ENCODE measurements at regions not wholly inside any gene's neighbourhood (a gene's known extent, or its start where the extent isn't known, plus 50 kb on each side); places are given as distances from the start of the nearest gene placed in this dataset.

DNA sequence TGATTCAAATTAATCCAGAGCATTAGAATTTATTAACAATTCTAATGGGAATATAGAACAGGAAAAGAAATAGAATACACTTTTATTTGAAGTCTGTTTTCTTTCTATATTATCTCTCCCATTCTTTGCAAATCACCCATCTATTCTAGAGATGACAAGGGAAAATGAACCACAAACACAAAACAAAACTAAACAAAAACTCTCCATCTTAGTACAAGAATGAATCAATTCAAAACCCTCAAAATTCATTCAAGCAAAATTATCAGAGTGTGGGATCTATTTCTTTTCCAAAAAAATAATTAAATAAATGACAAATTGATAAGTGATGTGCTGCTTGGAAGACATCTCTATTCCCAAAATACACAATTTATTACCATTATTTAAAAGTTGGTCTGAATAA, 400.1 kb upstream of the NWD2 start:
- CTCF ChIA-PET = interaction anchor here (0.6 kb wide), 1 partner anchor 212 kb away, joined by 3 read pairs; no protein-coding TSS in a partner anchor
- no peak overlapping the region for H3K27ac ChIP-seq
- POLR2A ChIA-PET (ENCODE audit: low non-redundant PET) = no interaction called here
- TF ChIP-seq, protein P1, sequence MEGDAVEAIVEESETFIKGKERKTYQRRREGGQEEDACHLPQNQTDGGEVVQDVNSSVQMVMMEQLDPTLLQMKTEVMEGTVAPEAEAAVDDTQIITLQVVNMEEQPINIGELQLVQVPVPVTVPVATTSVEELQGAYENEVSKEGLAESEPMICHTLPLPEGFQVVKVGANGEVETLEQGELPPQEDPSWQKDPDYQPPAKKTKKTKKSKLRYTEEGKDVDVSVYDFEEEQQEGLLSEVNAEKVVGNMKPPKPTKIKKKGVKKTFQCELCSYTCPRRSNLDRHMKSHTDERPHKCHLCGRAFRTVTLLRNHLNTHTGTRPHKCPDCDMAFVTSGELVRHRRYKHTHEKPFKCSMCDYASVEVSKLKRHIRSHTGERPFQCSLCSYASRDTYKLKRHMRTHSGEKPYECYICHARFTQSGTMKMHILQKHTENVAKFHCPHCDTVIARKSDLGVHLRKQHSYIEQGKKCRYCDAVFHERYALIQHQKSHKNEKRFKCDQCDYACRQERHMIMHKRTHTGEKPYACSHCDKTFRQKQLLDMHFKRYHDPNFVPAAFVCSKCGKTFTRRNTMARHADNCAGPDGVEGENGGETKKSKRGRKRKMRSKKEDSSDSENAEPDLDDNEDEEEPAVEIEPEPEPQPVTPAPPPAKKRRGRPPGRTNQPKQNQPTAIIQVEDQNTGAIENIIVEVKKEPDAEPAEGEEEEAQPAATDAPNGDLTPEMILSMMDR (conservative IDR thresholded peaks at IDR 0.05; ENCODE audit: low read depth) = no peak
- no peak for DNase-seq (ENCODE audit: low spot score)

DNA sequence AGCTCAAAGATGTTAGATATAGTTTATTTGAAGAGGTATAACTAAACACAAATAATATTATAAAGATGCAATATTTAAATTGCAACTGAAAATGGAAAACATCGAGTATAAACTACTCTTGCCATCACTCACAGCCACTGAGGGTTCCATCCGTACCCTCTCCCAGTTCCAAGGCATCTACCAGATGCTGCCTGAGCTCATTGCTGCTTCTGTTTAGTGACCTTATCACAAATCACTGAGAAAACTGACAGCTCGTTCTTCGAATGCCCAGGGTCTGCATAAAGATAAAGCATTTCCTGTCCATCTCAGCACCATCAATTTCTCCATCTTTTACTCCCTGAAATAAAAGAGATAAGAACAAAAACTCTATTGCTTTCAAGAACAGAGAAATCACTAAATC, 391.7 kb upstream of the NWD2 start:
- TF ChIP-seq, protein P1 (conservative IDR thresholded peaks at IDR 0.05; ENCODE audit: low read depth) = no peak
- no peak overlapping the region for H3K27ac ChIP-seq
- ChIA-PET POLR2A (ENCODE audit: low non-redundant PET) (no interaction called here), CTCF (no interaction called here)
- DNase-seq (ENCODE audit: low spot score) = no peak

DNA sequence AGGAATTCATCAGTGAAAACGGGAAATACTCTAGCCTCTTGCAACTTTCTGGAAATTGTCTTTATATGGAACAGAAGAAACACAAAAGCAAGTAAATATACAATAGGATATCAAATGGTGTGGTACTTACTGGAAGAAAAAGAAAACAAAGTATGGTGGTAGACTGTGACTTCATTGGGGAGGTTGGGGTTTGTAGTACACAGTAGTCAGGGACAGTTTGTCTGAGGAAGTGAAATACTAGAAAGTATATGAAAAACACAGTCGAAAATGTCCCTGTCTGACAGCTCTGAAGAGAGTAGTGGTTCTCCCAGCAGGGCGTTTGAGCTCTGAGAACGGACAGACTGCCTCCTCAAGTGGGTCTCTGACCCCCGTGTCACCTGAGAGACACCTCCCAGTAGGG, 390.0 kb upstream of the NWD2 start:
- H3K27ac ChIP-seq = no peak overlapping the region
- no peak for DNase-seq (ENCODE audit: low spot score)
- CTCF ChIA-PET = no interaction called here
- TF ChIP-seq, protein P1 (conservative IDR thresholded peaks at IDR 0.05; ENCODE audit: low read depth) = no peak
- POLR2A ChIA-PET (ENCODE audit: low non-redundant PET) = no interaction called here

DNA sequence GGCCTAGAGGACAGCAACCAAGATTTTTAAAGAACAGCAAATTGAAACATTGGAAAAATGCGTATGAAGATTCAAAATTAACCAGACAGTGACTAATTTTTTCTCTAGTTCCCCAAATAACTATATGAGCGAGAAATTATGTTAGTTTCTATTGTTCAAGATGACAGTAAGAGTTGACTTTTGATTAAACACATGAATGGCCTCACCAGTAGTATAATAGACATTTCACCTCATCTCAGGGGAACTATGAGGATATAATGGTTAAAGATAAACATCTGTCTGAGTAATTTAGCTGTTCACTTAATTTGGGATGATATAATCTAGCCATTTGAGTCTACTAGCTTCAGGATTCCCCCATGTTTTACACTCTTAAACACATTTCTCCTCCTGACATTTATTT, 380.9 kb upstream of the NWD2 start:
- no peak overlapping the region for H3K27ac ChIP-seq
- DNase-seq (ENCODE audit: low spot score) = no peak
- ChIA-PET POLR2A (ENCODE audit: low non-redundant PET) (no interaction called here), CTCF (interaction anchor here (0.6 kb wide), 1 partner anchor 300 kb away, joined by 3 read pairs; no protein-coding TSS in a partner anchor)
- TF ChIP-seq, protein P1 (conservative IDR thresholded peaks at IDR 0.05; ENCODE audit: low read depth) = no peak

DNA sequence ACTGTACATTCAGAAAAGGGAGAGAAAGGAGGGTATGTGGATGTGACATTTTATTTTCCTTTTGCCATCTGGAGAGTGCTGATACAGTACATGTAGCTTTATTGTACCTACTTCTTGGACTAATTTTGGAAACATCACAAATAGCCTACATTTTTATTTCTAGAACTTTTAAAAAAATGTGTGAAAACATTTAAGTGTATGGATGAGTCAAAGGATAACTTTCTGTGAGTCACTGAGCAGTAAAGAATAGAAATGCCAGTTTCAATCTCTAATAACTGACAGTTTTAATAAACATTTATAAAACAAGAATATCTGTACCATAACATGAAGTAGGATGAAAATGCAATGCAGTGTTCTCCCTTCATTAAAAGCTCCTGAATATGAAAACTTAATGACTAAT, 374.4 kb upstream of the NWD2 start:
- H3K27ac ChIP-seq = no peak overlapping the region
- TF ChIP-seq, protein P1 (conservative IDR thresholded peaks at IDR 0.05; ENCODE audit: low read depth) = no peak
- ChIA-PET POLR2A (ENCODE audit: low non-redundant PET) (no interaction called here), CTCF (no interaction called here)
- DNase-seq (ENCODE audit: low spot score) = no peak

DNA sequence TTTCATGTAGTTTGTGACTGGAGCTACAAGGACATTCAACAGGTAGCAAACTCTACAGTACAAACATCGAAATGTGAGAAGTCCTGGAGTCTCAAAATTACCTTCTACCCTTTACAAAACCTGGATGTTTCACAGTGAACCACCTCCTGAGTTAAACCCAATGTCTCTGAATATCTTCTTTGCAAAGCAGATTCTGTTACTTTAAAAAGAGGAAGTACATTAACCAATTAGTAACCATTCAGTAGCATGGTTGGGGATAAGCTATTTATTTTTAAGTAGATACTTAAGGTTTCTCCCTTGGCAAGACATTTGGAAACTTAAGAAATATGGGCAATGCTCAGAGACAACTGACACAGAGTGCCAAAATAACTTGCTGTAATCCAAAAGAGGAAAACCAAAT, 371.9 kb upstream of the NWD2 start:
- ChIA-PET POLR2A (ENCODE audit: low non-redundant PET) (no interaction called here), CTCF (no interaction called here)
- H3K27ac ChIP-seq = no peak overlapping the region
- TF ChIP-seq, protein P1 (conservative IDR thresholded peaks at IDR 0.05; ENCODE audit: low read depth) = no peak
- DNase-seq (ENCODE audit: low spot score) = no peak

DNA sequence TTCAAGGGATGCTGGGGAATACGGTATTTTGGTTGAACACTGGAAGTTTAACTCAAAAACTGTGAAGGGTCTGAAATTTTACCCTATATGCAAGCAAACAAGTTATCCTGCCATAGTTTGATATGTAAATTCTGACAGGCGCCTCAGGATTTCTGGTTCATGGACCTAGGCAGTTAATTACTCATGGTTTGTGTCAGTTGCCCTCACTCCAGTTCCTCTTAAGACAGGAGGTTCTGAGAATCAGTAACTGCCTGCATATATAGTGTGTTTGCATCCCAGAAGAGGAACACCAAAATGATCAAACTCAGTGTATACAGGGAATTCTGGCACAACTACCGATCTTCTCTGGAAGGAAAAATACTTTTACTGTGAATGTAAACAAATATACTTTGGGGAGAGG, 360.4 kb upstream of the NWD2 start:
- no peak overlapping the region for H3K27ac ChIP-seq
- ChIA-PET CTCF (interaction anchor here (0.7 kb wide), 1 partner anchor 627 kb away, joined by 3 read pairs; no protein-coding TSS in a partner anchor), POLR2A (ENCODE audit: low non-redundant PET) (no interaction called here)
- no peak for DNase-seq (ENCODE audit: low spot score)
- TF ChIP-seq, protein P1 (conservative IDR thresholded peaks at IDR 0.05; ENCODE audit: low read depth) = no peak
